HG02884 (cell line): ENCODE measurements at regions not wholly inside any gene's neighbourhood (a gene's known extent, or its start where the extent isn't known, plus 50 kb on each side); places are given as distances from the start of the nearest gene placed in this dataset.
"Not testable (repeated sequence)": the region's sequence is repeated elsewhere in the genome, so short reads cannot be mapped to it uniquely, and the experiment has no call there.

Source experiments
- ATAC-seq: cut with Tn5 transposase; IDR thresholded peaks from one replicate; pipeline ENCODE4 v1.9.1; 2021; ENCODE audit warnings: mild to moderate bottlenecking, moderate library complexity; ENCODE audit not compliant: unreplicated experiment

DNA sequence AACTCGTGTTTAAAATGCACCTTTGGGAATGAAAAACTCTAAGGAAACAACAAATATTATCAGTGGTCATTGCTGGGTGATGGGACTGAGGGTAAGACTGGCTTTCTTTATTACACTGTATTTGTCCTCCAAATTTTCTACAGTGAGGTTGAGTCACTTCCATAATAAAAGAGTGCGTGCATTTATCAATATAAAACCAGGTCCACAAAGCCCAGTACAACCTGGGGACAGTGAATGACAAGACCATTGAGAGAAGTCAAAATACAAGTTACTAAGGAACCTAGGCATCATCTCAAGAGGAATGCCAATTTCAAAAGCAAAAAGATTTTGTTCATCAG, 76.4 kb downstream of the MAGED4 start:
- ATAC-seq = no peak

DNA sequence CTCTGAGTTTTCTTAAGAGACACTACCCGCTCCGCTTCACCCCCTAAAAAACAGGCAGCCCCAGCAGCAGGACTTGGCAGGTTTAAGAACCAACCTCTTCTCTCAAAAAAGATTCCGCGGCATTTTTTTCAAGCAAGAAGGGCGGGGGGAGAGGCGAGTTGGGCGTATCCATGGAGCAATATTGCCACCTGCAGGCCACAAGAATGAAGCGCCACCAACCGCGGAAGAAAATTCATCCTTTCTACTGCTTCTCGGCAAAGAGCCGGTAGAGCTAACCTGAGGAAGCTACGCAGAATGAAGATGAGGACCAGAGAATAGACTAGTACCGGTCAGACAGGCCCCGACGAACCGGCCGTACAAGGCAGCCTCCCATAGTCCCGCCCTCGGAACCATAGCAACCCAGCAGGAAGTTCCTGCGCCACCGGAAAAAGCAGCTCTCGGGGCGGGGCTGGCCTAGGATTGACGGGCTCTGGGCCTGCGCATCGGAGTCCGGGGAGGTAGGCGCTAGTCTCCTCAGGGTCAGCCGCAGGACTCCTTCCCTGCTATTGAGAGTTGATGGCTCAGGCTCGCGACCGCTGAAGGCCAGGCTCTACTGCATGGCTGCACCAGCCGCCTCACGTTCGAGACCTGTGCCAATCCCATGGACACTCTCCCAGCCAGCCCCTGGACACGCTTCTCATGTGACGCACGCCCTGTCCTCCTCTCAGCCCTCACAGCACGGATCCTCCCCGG, 76.9 kb downstream of the MAGED4 start:
- ATAC-seq = peak; percentile 98

DNA sequence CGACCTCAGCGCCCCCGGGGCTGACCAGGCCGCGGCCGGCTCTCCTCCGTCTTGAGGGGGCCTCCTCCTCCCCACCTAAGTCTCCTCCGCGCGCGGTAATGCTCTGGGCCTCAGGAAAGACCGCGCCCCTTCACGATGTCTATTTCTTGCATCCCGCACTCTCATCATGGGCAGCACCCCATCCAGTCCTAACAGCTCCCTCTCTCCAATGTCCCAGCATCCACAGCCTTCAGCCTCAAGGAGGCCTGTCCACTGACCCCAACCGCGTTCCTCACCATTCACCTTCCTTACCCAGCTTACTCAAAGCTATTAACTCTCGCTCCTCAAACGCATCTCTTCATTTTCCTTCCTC, 77.5 kb downstream of the MAGED4 start:
- peak; percentile 3 for ATAC-seq

DNA sequence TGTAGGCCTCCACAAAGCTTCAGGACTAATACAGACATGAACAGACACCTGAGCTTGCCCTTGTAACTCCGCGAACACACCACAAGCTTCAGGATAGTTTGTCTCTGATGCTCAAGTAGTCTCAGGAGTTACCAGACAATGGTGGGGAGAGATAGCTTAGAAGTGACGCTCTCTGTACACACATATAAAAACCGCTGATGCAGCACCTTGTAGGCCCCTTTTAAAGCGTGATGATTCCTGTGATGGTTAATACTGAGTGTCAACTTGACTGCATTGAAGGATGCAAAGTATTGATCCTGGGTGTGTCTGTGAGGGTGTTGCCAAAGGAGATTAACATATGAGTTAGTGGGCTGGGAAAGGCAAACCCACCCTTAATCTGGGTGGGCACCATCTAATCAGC, 78.7 kb downstream of the MAGED4 start:
- no peak for ATAC-seq

DNA sequence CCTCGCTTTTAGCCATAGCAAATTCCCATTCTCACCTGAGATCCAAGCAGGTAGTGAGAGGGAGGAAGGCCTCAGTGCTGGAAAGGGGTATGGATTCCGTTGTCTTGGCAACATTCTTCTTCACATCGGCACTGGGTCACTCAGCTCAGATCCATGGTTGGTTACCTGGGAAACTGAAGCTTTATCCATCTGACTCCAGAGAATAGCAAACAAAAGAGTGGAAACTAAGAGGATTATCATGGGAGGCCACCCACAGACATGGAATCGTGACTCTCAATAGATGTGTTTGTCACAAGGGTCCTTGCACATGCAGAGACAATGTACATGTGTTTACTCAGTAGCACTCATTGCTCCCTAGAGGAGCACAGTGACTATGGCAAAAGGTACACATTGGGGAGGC, 81.0 kb downstream of the MAGED4 start:
- no peak for ATAC-seq

DNA sequence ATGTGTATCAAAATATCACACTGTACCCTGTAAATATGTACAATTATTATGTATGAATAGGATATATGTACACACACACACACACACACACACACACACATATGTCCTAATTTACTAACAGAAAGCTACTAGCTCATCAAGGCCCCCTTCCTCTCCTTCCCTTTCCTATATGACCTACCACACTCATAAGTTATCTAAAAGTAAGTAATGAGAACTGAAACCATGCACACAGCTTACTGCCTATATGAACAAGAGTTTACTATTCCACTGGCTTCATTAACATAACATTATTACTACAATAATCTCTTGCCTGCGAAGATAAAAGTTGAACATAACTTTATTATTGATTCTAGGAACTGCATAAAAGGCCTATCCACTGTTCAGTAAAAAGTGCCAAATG, 83.8 kb downstream of the MAGED4 start:
- not testable (repeated sequence) for ATAC-seq

DNA sequence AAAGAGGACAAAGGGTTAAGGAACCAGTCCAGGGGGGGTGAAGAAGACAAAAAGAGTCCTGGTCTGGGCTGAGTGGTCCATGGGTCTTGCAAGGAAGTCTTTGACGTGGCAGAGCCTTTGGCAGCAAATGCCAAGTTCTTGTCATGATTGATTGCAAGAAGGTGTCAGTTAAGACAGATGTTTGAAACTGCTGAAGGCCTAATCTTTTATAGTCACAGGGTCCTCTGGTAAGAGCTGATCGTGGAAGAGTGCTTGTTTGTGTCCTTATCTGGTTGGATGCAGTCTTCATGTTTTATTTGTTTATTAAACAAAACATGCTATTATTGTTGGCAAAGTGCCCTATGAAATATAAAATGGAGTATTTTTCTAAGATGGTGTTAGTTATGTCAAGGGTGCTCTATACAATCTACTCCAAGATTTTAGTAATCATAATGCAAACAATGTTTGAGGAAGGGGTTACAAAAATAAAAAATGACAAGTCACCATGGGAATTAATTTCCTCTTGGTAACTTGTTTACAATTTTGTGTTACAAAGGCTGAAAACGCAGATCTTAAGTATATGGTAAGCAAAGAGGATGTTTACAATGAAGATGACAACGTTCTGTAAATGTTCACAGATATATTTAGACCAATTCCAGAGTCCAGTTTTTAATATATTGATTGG, 85.9 kb downstream of the MAGED4 start:
- no peak for ATAC-seq

DNA sequence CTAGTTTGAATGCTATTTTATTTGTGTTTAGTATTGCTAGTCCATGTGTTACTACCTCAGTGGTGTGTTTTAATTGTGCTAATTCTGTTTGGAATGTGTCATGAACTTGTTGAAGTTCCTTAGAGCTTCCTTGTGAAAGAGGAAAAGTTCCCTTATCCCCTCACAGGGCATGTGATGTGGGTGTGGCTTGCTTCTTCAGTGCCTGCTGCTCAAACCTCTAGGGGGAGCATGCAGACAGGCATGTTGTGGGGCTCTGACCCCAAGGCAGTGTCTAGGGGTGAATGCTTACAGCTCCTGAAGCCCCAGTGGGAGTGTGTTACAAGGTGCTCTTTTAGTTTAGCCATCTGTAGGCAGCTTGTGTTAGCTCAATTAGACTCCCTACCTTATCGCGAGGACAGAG, 86.5 kb downstream of the MAGED4 start:
- no peak for ATAC-seq

DNA sequence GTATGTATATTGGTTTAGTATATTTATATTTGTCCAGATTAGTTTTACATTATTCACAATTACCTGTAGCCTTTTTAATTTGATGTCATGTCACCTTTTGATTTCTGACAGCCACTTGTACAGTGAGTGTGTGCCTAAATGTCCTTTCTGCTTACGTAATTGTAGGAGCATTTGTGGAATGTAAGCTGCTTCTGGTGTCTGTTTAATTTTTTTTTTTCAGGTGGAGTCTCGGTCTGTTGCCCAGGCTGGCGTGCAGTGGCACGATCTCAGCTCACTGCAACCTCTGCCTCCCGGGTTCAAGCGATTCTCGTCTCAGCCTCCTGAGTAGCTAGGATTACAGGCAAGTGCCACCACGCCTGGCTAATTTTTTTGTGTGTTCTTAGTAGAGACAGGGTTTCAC, 91.2 kb upstream of the XAGE2 start:
- ATAC-seq = no peak

DNA sequence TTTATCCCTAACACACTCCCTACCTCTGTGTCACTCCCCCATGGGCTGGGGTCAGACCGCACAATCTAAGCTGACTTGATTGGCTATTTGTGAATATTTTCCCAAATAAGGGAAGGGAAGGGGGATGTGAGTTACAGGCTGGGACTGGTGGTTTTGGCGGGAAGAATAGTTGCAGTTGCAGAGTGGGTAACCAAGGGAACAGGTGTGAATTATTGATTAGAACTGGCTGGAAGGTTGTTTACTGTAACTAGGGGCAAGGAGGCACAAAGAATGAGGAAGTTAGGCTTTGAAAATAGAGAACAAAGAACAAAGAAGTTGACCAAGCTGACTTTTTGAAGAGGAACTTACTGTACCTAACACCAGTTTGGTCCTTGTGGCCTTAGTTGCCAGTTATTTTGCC, 88.0 kb upstream of the XAGE2 start:
- ATAC-seq = no peak

DNA sequence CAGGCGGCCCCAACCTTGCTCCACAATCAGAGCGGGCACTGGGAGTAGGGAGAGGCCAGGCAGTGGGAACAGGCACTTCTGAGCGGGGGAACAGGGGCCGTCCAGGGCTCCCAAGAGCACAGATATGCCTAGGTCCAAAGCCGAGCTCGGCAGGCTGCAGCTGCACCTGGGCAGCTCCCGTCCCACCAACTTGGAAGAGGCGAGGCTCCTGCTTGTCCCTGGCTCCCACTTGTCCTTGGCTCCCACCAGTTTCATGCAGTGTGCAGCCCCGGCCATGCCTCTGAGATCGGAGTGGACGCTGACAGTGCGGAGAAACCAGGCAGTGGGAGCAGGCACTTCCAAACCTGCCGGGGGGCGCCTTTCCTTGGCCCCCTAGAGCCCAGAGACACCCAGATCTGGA, 84.0 kb upstream of the XAGE2 start:
- no peak for ATAC-seq

DNA sequence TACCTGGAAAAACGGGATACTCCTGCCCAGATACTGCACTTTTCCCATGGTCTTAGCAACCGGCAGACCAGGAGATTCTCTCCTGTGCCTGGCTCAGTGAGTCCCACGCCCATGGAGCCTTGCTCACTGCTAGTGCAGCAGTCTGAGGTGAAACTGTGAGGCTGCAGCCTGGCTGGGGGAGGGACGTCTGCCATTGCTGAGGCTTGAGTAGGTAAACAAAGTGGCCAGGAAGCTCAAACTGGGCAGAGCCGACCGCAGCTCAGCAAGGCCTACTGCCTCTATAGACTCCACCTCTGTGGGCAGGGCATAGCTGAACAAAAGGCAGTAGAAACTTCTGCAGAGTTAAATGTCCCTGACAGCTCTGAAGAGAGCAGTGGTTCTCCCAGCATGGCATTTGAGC, 69.9 kb upstream of the XAGE2 start:
- not testable (repeated sequence) for ATAC-seq

DNA sequence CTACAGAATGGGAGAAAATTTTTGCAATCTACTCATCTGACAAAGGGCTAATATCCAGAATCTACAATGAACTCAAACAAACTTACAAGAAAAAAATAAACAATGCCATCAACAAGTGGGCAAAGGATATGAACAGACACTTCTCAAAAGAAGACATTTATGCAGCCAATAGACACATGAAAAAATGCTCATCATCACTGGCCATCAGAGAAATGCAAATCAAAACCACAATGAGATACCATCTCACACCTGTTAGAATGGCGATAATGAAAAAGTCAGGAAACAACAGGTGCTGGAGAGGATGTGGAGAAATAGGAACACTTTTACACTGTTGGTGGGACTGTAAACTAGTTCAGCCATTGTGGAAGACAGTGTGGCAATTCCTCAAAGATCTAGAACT, 60.3 kb upstream of the XAGE2 start:
- ATAC-seq = not testable (repeated sequence)
